HK-2 (cell line): ENCODE measurements at regions not wholly inside any gene's neighbourhood (a gene's known extent, or its start where the extent isn't known, plus 50 kb on each side); places are given as distances from the start of the nearest gene placed in this dataset.
"Not testable (repeated sequence)": the region's sequence is repeated elsewhere in the genome, so short reads cannot be mapped to it uniquely, and the experiment has no call there.

ENCODE experiments used
- DNase-seq: peaks from one replicate; pipeline ENCODE4 v3.0.0-alpha.2; 2018; ENCODE audit not compliant: unreplicated experiment

- DNase-seq = peak; percentile 32
Measured at GRCh38 chr7:138316421-138317043, 143.5 kb upstream of the TRIM24 start.

DNA sequence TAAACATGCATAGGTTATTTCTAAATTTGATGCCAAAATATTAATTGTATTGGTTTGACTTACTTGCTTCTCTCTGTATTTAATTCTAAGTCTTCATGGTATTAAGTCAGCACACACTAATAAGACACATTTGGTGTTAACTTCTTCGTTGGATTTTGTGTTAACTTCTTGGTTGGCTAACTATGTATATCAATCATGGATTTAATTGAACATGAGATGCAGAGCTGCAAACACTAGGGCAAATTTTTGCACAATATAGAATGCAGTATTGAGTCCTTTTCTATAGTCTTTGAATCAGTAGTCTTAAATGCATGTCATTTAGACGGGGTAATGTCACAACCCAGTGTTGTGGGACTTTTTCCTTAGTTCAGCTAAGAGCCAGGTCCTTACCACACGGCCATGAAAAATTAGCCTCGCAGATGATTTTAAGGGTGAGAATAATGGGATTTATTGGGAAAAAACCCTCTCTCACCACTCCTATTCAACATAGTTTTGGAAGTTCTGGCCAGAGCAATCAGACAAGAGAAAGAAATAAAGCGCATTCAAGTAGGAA lies 142.9 kb upstream of the TRIM24 start:
- no peak for DNase-seq

DNA sequence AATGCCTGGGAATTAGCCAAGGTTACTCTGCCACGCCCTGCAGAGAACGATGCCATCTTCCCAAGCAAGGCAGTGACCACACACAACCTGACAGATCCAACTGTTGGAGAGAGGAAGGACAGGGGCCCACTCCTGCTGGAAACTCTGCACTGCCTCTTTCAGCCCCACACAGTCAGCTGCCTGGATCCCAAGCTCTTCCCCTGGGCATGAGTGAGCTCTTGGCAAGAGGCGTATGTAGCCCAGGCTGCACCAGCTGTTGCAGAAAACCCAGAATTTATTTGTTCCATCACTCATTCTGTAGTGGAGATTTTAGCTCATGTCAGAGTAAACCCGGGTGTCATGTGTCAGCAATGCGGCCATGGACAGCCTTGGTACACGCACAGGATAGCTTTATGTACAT lies 135.1 kb upstream of the TRIM24 start:
- no peak for DNase-seq

- no peak for DNase-seq
Measured at GRCh38 chr7:138325434-138325833, 134.6 kb upstream of the TRIM24 start.

GRCh38 chr7:138328215-138328614 lies 131.8 kb upstream of the TRIM24 start:
- no peak for DNase-seq

GRCh38 chr7:138332850-138333249 lies 127.2 kb upstream of the TRIM24 start:
- DNase-seq = not testable (repeated sequence)

DNA sequence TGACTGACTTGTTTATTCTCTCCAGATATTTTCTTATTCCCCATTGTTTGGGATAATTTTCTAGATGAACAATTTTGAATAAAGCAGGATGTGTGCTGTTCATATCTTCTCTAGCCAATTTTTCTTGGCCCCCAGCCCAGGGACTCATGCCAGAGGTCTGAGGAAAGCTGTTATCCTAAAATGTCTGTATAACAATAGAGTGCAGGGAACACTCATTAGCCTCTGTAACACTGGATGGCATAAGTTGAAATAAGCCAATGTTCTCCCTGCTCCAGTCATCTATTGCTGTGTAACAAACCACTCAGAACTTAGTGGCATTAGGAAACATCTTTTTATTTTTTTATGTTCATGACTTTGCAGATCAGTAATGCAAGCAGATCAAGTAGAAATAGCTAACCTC lies 121.7 kb upstream of the TRIM24 start:
- no peak for DNase-seq

GRCh38 chr7:138339229-138339628 lies 120.8 kb upstream of the TRIM24 start:
- DNase-seq = not testable (repeated sequence)

DNA sequence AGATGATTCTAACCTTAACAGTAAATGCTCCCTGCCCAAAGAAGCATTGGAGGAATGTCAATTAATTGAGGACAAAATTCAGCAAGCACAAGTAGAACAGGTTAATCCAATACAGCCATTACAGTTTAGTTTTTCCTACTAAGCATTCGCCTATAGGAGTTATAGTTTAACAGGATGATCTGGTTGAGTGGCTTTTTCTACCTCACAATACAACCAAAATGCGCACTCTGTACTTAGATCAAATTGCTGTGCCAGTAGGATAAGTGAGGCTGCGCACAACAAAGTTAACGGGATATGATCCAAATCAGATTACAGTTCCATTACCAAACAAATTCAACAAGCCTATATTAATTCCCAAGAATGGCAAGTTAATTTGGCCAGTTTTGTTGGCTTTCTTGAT lies 117.1 kb upstream of the TRIM24 start:
- DNase-seq = no peak

DNA sequence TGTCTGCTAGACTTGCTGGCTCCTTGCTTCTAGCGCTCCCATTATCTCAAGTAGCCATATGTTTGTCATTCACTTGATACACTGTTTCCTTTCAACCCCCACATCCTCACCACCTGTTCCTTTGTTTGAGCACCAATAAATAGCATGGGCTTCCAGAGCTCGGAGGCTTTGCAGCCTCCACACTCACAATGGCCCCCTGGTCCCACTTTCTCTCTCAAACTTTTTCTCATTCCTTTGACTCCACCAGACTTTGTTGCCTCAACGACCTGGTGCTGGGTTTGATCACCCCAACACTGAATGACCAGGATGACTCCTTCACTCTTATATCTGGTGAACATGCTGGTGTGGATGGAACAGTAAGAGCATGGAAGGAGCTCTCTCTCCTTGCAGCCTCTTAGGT lies 114.5 kb upstream of the TRIM24 start:
- no peak for DNase-seq

GRCh38 chr7:138346975-138347374 lies 113.1 kb upstream of the TRIM24 start:
- DNase-seq = no peak

- no peak for DNase-seq
Measured at GRCh38 chr7:138349841-138350700, 110.0 kb upstream of the TRIM24 start.

DNA sequence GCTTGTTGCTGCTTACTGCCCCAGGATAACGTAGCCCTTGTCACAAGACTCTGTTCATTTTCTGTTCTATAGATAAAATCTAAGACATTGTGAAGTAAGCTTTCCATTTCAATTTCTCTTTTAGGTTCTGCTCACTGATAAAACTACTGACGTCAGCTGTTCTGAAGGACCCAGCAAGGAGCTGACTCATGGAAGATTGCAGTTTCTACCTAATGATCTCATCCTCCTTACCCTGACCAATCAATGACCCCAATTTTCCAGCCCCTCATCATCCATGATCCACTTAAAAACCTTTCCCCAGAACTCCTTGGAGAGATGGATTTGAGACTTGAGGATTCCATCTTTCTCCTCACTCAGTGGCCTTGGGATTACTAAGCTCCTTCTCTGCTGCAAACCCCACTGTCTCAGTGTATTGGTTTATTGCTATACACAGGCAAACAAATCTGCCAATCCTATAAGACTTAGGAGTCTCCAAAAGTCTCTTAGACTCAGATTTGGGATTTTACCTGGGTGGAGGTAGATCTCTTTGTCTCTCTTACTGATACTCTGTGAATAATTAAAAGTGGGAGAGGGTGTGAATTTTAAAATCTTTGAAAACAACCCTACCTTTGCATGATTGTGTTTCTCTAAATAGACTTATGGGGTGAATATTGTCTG lies 109.2 kb upstream of the TRIM24 start:
- no peak for DNase-seq

DNA sequence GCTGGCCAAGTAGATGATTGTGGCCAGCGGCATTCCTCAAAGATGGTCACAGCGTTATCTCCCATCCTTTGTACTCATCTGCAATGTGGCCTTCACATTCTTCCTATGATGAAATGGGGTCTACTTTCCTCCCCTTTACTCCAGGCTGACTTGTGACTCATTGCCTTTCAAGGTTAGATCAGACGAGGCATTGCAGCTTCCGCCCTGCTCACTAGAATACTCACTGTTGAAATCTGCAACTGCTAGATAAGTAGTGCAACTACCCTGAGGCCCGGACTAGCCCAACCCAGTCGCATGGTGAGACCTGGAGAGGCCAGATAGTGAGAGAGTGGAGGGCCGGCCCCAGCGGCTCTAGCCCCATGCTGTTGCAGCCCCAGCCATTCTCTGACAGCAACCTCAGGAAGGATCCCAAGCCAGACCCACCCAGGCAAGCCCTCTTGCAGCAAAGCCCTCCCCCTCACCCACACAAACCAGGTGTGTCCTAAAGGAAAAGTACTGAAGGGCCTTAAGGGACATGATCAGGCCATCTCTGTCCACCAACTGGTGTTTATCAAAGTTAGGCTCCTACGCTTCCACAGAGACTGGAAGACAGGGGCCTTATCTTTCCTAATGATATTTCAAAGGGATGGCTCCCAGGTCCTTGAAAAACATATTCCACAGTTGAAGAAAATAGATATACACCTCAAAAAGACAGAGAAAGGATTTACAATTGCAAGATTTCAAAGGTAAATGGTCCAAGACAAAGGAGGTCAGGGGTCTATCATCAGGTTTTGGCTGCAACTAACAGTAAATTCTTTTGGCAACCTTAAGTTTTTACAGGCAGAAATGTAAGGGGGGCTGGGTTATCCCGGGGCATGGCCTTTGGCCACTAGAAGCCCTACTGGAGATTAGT lies 107.2 kb upstream of the TRIM24 start:
- DNase-seq = no peak

- DNase-seq = no peak
Measured at GRCh38 chr7:138354066-138354465, 106.0 kb upstream of the TRIM24 start.

DNA sequence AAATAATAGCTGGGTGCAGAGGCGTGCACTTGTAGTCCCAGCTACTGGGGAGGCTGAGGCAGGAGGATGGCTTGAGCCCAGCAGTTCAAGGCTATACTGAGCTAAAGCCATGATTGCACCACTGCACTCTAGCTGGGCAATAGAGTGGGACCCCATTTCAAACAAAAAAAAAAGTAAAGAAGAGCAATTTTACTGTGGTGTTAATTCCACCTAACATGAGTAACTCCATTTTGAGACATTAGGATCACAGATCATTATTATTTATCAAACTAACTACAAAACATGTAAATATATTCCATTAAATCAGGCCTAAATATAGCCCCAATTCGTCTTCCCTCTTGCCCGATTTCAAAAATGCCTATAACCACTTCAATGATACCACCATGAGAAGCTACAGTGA lies 104.8 kb upstream of the TRIM24 start:
- no peak for DNase-seq

DNA sequence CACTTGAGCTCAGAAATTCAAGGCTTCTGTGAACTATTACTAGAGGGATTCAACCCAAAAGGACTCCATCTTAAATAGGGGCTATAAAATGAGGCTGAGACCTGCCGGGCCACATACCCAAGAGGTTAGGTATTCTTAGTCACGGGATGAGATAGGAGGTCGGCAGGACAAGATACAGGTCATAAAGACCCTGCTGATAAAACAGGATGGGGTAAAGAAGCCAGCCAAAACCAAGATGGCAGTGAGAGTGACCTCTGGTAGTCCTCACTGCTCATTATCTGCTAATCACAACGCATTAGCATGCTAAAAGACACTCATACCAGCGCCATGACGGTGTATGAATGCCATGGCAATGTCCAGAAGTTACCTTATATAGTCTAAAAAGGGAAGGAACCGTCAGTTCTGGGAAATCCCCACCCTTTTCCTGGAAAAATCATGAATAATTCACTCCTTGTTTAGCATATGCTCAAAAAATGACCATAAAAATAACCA lies 101.2 kb upstream of the TRIM24 start:
- no peak for DNase-seq

GRCh38 chr7:138359870-138360559 lies 100.0 kb upstream of the TRIM24 start:
- DNase-seq = no peak

DNA sequence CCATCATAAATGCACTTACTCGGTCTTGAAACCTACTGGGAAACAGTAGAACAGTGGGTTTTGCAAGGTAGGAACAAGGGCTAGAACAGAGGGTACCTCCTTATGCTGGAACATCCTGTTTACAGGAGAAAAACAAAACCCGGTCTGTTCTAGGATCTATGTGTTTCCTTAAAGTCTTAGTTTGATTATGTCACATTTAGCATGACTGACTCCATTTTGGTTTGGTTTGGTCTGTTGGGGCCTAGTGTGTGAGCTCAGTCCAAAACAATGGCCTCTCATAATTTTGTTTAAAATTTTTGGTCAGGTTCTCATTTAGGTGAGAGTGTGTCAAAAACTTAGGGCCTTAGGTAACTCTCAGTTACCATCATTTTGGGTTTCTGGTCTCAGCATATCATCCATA lies 96.3 kb upstream of the TRIM24 start:
- no peak for DNase-seq

- not testable (repeated sequence) for DNase-seq
Measured at GRCh38 chr7:138366137-138366536, 93.9 kb upstream of the TRIM24 start.

- not testable (repeated sequence) for DNase-seq
Measured at GRCh38 chr7:138366676-138367075, 93.4 kb upstream of the TRIM24 start.
